ENCODE measurements at regions not wholly inside any gene's neighbourhood (a gene's known extent, or its start where the extent isn't known, plus 50 kb on each side); places are given as distances from the start of the nearest gene placed in this dataset.
"Not testable (repeated sequence)": the region's sequence is repeated elsewhere in the genome, so short reads cannot be mapped to it uniquely, and the experiment has no call there.

DNA sequence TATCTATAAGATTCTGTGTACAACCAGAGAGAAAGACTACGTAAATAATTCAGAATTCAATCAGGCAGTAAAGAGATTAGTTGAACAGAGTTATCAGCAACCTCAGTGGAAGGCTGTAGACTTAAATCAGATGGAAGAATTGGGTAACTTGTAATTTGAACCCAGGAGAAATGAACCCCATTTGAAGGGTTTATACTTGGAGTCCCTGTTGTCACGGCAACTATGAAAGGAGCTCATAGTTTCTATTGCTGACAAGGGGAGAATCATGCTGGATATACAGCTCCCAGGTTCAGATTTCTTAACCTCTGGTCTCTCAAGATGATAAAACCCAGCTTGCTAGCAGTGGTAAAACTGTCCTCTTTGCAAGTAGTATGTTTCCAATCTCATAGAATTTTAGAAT is 54.4 kb upstream of the BMP4 start:
- H3K4me3 ChIP-seq (ENCODE audit: control insufficient read depth, low read depth, low read length): no peak overlapping the region
- no peak for DNase-seq (ENCODE audit: low read depth)
- TF ChIP-seq, protein P1, sequence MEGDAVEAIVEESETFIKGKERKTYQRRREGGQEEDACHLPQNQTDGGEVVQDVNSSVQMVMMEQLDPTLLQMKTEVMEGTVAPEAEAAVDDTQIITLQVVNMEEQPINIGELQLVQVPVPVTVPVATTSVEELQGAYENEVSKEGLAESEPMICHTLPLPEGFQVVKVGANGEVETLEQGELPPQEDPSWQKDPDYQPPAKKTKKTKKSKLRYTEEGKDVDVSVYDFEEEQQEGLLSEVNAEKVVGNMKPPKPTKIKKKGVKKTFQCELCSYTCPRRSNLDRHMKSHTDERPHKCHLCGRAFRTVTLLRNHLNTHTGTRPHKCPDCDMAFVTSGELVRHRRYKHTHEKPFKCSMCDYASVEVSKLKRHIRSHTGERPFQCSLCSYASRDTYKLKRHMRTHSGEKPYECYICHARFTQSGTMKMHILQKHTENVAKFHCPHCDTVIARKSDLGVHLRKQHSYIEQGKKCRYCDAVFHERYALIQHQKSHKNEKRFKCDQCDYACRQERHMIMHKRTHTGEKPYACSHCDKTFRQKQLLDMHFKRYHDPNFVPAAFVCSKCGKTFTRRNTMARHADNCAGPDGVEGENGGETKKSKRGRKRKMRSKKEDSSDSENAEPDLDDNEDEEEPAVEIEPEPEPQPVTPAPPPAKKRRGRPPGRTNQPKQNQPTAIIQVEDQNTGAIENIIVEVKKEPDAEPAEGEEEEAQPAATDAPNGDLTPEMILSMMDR (conservative IDR thresholded peaks at IDR 0.05; ENCODE audit: control insufficient read depth, insufficient read depth, low read depth, low read length): no peak

DNA sequence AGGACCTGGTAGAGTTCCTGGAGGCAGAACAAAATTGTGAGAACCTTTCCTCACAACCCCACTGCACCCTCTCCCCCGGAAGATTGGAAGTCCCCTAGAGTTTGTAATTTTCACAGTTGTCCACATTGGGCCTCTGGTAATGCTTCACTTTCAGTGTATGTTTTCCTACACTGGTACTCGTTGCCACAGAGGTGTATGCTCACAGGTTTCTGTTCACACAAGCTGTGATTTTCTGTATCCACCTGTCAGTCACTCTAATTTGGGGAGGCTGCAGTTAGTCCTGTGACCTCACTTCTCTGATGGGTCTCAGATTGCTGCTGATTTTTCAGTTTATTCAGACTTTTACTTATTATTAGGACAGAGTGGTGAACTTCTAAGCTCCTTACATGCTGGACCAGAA is 66.4 kb upstream of the BMP4 start:
- TF ChIP-seq, protein P1 (conservative IDR thresholded peaks at IDR 0.05; ENCODE audit: control insufficient read depth, insufficient read depth, low read depth, low read length): no peak
- no peak overlapping the region for H3K4me3 ChIP-seq (ENCODE audit: control insufficient read depth, low read depth, low read length)

DNA sequence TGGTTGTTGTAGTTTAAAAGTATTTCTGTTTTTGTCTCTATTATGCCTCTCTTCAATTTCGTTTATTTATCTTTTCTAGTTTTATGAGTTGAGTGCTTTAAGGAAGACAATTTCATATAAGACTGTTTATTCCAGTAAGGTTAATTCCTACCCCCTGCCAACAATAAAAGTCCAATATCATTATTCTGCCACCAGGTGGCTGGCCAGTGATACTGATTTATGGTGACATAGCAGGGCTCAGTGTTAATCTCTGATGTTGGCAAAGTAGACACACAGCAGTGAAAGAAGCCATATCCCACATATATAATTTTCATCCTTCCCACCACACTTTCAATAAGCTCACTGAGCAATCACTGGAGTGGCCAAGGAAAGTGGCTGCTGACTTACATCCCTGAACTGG is 69.0 kb upstream of the BMP4 start:
- DNase-seq (ENCODE audit: low read depth): peak; percentile 25
- TF ChIP-seq, protein P1 (conservative IDR thresholded peaks at IDR 0.05; ENCODE audit: control insufficient read depth, insufficient read depth, low read depth, low read length): peak; percentile 38
- H3K4me3 ChIP-seq (ENCODE audit: control insufficient read depth, low read depth, low read length): no peak overlapping the region

More for the DNA sequence above, 66.4 kb upstream of the BMP4 start:
- DNase-seq (ENCODE audit: low read depth): no peak

- TF ChIP-seq, protein P1 (conservative IDR thresholded peaks at IDR 0.05; ENCODE audit: control insufficient read depth, insufficient read depth, low read depth, low read length): no peak
- no peak overlapping the region for H3K4me3 ChIP-seq (ENCODE audit: control insufficient read depth, low read depth, low read length)
- no peak for DNase-seq (ENCODE audit: low read depth)
Observed at GRCh38 chr14:54026671-54027070, 70.0 kb upstream of the BMP4 start.

DNA sequence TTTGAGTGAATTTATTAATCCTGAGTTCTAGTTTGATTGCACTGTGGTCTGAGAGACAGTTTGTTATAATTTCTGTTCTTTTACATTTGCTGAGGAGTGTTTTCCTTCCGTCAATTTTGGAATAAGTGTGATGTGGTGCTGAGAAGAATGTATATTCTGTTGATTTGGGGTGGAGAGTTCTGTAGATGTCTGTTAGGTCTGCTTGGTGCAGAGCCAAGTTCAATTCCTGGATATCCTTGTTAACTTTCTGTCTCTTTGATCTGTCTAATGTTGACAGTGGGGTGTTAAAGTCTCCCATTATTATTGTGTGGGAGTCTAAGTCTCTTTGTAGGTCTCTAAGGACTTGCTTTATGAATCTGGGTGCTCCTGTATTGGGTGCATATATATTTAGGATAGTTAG is 74.4 kb upstream of the BMP4 start:
- H3K4me3 ChIP-seq (ENCODE audit: control insufficient read depth, low read depth, low read length); DNase-seq (ENCODE audit: low read depth): not testable (repeated sequence)

- H3K4me3 ChIP-seq (ENCODE audit: control insufficient read depth, low read depth, low read length); DNase-seq (ENCODE audit: low read depth): not testable (repeated sequence)
Observed at GRCh38 chr14:54033285-54033684, 76.7 kb upstream of the BMP4 start.

DNA sequence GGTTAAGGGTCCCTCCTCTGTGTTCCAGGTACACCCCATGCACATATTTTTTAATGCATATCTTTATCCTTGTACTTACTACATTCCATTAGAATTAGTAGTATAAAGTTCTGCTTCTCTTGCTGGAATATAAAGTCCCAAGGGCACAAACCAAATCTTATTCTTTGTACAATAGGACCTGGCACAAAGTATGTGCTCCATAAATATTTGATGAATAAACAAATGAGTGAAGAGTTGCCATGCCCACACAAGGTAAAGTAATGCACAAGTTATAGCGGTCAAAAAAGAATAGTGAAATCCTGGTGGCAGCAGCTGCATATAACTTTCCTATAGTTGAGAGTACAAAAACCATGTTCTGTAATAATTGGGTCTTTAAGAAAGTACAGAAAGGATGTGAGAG is 82.1 kb upstream of the BMP4 start:
- TF ChIP-seq, protein P1 (conservative IDR thresholded peaks at IDR 0.05; ENCODE audit: control insufficient read depth, insufficient read depth, low read depth, low read length): no peak
- DNase-seq (ENCODE audit: low read depth): no peak
- H3K4me3 ChIP-seq (ENCODE audit: control insufficient read depth, low read depth, low read length): no peak overlapping the region

- TF ChIP-seq, protein P1 (conservative IDR thresholded peaks at IDR 0.05; ENCODE audit: control insufficient read depth, insufficient read depth, low read depth, low read length): no peak
- no peak for DNase-seq (ENCODE audit: low read depth)
- no peak overlapping the region for H3K4me3 ChIP-seq (ENCODE audit: control insufficient read depth, low read depth, low read length)
Observed at GRCh38 chr14:54039311-54039710, 82.7 kb upstream of the BMP4 start.

Data from fibroblast of mammary gland (primary cell).